ENCODE measurements at regions not wholly inside any gene's neighbourhood (a gene's known extent, or its start where the extent isn't known, plus 50 kb on each side); places are given as distances from the start of the nearest gene placed in this dataset.
"Not testable (repeated sequence)": the region's sequence is repeated elsewhere in the genome, so short reads cannot be mapped to it uniquely, and the experiment has no call there.

GRCh38 chr7:68770649-68771048 is 827.6 kb upstream of the AUTS2 start:
- H3K9me3 Mint-ChIP-seq: no peaks in the 10 kb centered on the region
- peaks cover 11% of the 10 kb centered on the region for H3K4me1 Mint-ChIP-seq (ENCODE audit: unreplicated experiment)
- TF ChIP-seq, protein P1, sequence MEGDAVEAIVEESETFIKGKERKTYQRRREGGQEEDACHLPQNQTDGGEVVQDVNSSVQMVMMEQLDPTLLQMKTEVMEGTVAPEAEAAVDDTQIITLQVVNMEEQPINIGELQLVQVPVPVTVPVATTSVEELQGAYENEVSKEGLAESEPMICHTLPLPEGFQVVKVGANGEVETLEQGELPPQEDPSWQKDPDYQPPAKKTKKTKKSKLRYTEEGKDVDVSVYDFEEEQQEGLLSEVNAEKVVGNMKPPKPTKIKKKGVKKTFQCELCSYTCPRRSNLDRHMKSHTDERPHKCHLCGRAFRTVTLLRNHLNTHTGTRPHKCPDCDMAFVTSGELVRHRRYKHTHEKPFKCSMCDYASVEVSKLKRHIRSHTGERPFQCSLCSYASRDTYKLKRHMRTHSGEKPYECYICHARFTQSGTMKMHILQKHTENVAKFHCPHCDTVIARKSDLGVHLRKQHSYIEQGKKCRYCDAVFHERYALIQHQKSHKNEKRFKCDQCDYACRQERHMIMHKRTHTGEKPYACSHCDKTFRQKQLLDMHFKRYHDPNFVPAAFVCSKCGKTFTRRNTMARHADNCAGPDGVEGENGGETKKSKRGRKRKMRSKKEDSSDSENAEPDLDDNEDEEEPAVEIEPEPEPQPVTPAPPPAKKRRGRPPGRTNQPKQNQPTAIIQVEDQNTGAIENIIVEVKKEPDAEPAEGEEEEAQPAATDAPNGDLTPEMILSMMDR (conservative IDR thresholded peaks at IDR 0.05): no peak
- no peak for DNase-seq (ENCODE audit: extremely low spot score, unreplicated experiment)
- no peak overlapping the region for H3K4me3 Mint-ChIP-seq
- H3K36me3 Mint-ChIP-seq: no peaks in the 10 kb centered on the region
- no peak overlapping the region for H3K27ac Mint-ChIP-seq
- H3K27me3 Mint-ChIP-seq: no peaks in the 10 kb centered on the region

DNA sequence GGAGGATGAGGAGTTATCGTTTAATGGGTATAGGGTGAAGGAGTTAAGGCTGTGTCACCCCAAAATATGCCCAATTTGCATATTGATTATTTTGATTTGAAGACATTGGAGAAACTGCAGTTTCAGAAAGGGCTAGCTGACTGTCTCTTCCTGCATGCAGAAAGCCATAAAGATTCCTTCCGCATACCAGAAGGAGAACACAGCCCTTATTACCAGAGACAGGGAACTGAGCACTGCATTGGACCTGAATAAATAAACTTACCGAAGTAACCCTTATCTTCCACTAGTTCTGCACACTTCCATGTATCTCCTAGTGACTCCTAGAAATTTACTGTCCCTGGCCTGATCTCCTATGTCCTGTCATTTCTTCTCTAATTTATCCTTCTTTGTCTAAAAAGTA is 821.9 kb upstream of the AUTS2 start:
- H3K4me1 Mint-ChIP-seq (ENCODE audit: unreplicated experiment): no peaks in the 10 kb centered on the region
- H3K4me3 Mint-ChIP-seq: no peak overlapping the region
- DNase-seq (ENCODE audit: extremely low spot score, unreplicated experiment): no peak

GRCh38 chr7:68783684-68784083 is 814.6 kb upstream of the AUTS2 start:
- Mint-ChIP-seq H3K36me3 (no peaks in the 10 kb centered on the region), H3K9me3 (no peaks in the 10 kb centered on the region), H3K27ac (no peak overlapping the region), H3K4me3 (no peak overlapping the region), H3K27me3 (peaks cover 10% of the 10 kb centered on the region), H3K4me1 (ENCODE audit: unreplicated experiment) (peaks cover 15% of the 10 kb centered on the region)
- no peak for DNase-seq (ENCODE audit: extremely low spot score, unreplicated experiment)
- TF ChIP-seq, protein P1 (conservative IDR thresholded peaks at IDR 0.05): no peak

More for the DNA sequence above, 821.9 kb upstream of the AUTS2 start:
- Mint-ChIP-seq H3K27me3 (no peaks in the 10 kb centered on the region), H3K27ac (no peak overlapping the region), H3K9me3 (no peaks in the 10 kb centered on the region), H3K36me3 (no peaks in the 10 kb centered on the region)
- TF ChIP-seq, protein P1 (conservative IDR thresholded peaks at IDR 0.05): no peak

- Mint-ChIP-seq H3K4me3 (no peak overlapping the region), H3K27ac (no peak overlapping the region), H3K36me3 (no peaks in the 10 kb centered on the region), H3K27me3 (peaks cover 10% of the 10 kb centered on the region), H3K9me3 (no peaks in the 10 kb centered on the region), H3K4me1 (ENCODE audit: unreplicated experiment) (peaks cover 22% of the 10 kb centered on the region)
- TF ChIP-seq, protein P1 (conservative IDR thresholded peaks at IDR 0.05): no peak
- no peak for DNase-seq (ENCODE audit: extremely low spot score, unreplicated experiment)
Measured at GRCh38 chr7:68785036-68785435, 813.2 kb upstream of the AUTS2 start.

GRCh38 chr7:68787566-68787965 is 810.7 kb upstream of the AUTS2 start:
- TF ChIP-seq, protein P1 (conservative IDR thresholded peaks at IDR 0.05): no peak
- no peak overlapping the region for H3K4me3 Mint-ChIP-seq
- peaks cover 22% of the 10 kb centered on the region for H3K4me1 Mint-ChIP-seq (ENCODE audit: unreplicated experiment)
- H3K9me3 Mint-ChIP-seq: no peaks in the 10 kb centered on the region
- DNase-seq (ENCODE audit: extremely low spot score, unreplicated experiment): no peak
- H3K36me3 Mint-ChIP-seq: no peaks in the 10 kb centered on the region
- H3K27me3 Mint-ChIP-seq: peaks cover 10% of the 10 kb centered on the region
- no peak overlapping the region for H3K27ac Mint-ChIP-seq

GRCh38 chr7:68788529-68788928 is 809.7 kb upstream of the AUTS2 start:
- H3K36me3 Mint-ChIP-seq; DNase-seq (ENCODE audit: extremely low spot score, unreplicated experiment); H3K27me3 Mint-ChIP-seq; H3K9me3 Mint-ChIP-seq; H3K27ac Mint-ChIP-seq; H3K4me3 Mint-ChIP-seq: not testable (repeated sequence)
- H3K4me1 Mint-ChIP-seq (ENCODE audit: unreplicated experiment): peaks cover 20% of the 10 kb centered on the region

All from type B pancreatic cell (in vitro differentiated cells).